ENCODE measurements at regions not wholly inside any gene's neighbourhood (a gene's known extent, or its start where the extent isn't known, plus 50 kb on each side); places are given as distances from the start of the nearest gene placed in this dataset.

GRCh38 chr3:148232389-148232788 is 465.3 kb upstream of the AGTR1 start:
- TF ChIP-seq POLR2A (IDR thresholded peaks at IDR 0.05) (no peak), CTCF (IDR thresholded peaks at IDR 0.05) (no peak)
